Uterus (tissue), 3 donors: ENCODE measurements at regions not wholly inside any gene's neighbourhood (a gene's known extent, or its start where the extent isn't known, plus 50 kb on each side); places are given as distances from the start of the nearest gene placed in this dataset.

Experiments
- DNase-seq, 2 donors: peaks; one replicate each; pipeline ENCODE4 v3.0.0-alpha.2; 2019 to 2020
- H3K27ac ChIP-seq, 2 donors: fragments of 200-600 bp; sonication (generic); 1 replicate in 1 of 2; 2 replicates in 1 of 2; pipeline ENCODE4 v1.5.1; 2016 to 2018
- H3K27me3 ChIP-seq, 2 donors: fragments of 200-600 bp; sonication (generic); one replicate each; pipeline ENCODE4 v1.5.1; 2018 to 2019; ENCODE audit warnings: control low read depth in 1 of 2
- H3K36me3 ChIP-seq, 2 donors: fragments of 200-600 bp; sonication (generic); one replicate each; pipeline ENCODE4 v1.5.1; 2019; ENCODE audit warnings: control low read depth in 1 of 2
- H3K4me1 ChIP-seq, 2 donors: fragments of 200-600 bp; sonication (generic); one replicate each; pipeline ENCODE4 v1.5.1; 2018 to 2019; ENCODE audit warnings: control low read depth in 1 of 2
- H3K4me3 ChIP-seq, 2 donors: fragments of 200-600 bp; sonication (generic); 1 replicate in 1 of 2; 2 replicates in 1 of 2; pipeline ENCODE4 v1.5.1; 2018 to 2019; ENCODE audit warnings: mild to moderate bottlenecking in 1 of 2
- H3K9me3 ChIP-seq, 2 donors: fragments of 200-600 bp; sonication (generic); one replicate each; pipeline ENCODE4 v1.5.1; 2019; ENCODE audit warnings: control low read depth in 1 of 2
- POLR2A ChIP-seq, 2 donors: fragments of 450-650 bp; IDR thresholded peaks; one replicate each; pipeline ENCODE4 v1.6.1; 2016; ENCODE audit warnings: antibody characterized with exemption in 2 of 2, mild to moderate bottlenecking in 1 of 2, moderate library complexity in 1 of 2
- intact Hi-C: fragments of 100-400 bp; cut with DNase I; formaldehyde crosslinking; loops from one replicate; pipeline ENCODE4 v1.15.1; 2023; ENCODE audit warnings: low total_unique reads
- TF ChIP-seq, protein P1 (sequence below), 4 experiments: fragments of 200-600 bp in 2 of 4; fragments of 450-650 bp in 2 of 4; sonication (generic) in 2 of 4; IDR thresholded peaks; one replicate each; pipeline ENCODE4 v1.5.1; 2016 to 2019; ENCODE audit warnings: antibody characterized with exemption in 4 of 4, mild to moderate bottlenecking in 2 of 4, moderate library complexity in 1 of 4
- donor health status: DM: yes; HTN: yes; CAD: no.

DNA sequence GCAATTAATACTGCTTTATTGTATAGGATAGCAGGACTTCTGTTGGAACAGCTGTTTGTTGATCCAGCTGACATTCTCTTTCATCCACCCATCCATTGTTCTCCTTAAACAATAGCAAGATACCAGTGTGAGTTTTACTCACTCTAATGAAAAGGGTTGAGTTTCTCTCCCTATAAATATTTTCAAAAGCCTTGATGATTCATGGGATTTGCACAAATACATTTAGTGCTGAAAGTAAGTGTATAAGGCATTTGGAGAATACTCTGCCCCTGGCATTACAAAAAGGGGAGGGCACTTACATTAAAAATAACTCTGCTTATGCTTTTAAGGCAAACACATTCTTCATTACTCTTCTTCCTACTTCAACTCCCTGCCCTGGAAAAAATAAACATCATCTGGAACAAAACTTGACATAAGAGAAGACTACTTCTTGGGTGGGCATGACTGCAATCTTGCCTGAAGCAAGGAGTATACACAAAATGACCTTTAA lies 634.9 kb downstream of the METTL15 start:
- intact Hi-C loops: no loop called here
- DNase-seq: no peak
- Histone ChIP-seq H3K27me3 (no peaks in the 10 kb centered on the region), H3K4me1 (no peaks in the 10 kb centered on the region), H3K27ac (no peak overlapping the region), H3K36me3 (no peaks in the 10 kb centered on the region), H3K4me3 (no peak overlapping the region), H3K9me3 (no peaks in the 10 kb centered on the region)
- TF ChIP-seq, protein P1, sequence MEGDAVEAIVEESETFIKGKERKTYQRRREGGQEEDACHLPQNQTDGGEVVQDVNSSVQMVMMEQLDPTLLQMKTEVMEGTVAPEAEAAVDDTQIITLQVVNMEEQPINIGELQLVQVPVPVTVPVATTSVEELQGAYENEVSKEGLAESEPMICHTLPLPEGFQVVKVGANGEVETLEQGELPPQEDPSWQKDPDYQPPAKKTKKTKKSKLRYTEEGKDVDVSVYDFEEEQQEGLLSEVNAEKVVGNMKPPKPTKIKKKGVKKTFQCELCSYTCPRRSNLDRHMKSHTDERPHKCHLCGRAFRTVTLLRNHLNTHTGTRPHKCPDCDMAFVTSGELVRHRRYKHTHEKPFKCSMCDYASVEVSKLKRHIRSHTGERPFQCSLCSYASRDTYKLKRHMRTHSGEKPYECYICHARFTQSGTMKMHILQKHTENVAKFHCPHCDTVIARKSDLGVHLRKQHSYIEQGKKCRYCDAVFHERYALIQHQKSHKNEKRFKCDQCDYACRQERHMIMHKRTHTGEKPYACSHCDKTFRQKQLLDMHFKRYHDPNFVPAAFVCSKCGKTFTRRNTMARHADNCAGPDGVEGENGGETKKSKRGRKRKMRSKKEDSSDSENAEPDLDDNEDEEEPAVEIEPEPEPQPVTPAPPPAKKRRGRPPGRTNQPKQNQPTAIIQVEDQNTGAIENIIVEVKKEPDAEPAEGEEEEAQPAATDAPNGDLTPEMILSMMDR (IDR thresholded peaks at IDR 0.05): no peak
- TF ChIP-seq POLR2A (IDR thresholded peaks at IDR 0.05): no peak

DNA sequence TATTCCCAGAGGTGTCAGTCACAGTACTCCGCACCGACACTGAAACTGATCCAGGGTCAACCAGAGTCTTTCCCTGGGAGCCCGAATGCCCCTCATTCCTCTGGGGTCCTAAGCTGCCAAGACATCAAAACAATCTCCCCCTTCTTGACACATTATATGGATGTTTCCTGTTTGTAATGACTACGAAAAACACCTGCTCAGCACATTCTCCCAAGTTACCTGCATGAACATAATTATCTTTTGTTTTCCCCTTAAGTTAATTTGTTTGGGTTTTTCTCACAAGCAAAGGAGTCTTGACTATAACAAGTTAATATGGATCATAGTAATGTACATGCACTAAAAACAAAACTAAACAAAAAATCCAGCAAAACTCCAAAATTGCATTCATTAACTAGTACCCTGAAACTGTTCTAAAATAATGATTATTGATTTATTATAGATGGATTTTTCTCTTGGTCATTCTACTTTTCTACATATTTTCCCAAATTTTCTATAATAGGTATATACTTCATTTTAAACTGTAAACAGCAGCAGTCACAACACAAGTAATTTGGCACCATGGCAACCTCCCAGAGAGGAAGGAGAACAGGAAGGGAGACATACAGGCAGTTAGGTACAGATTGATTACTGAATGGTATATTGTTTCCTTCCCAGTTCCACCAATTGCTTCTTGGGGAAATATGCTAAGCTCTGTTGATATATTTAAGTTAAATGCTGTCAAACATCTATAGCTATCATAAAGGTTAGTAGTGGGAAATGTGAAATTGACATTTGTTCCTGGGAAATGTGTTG lies 631.5 kb downstream of the METTL15 start:
- Histone ChIP-seq H3K27me3 (no peaks in the 10 kb centered on the region), H3K4me3 (no peak overlapping the region), H3K36me3 (no peaks in the 10 kb centered on the region), H3K9me3 (no peaks in the 10 kb centered on the region), H3K27ac (no peak overlapping the region), H3K4me1 (no peaks in the 10 kb centered on the region)
- intact Hi-C loops: no loop called here
- TF ChIP-seq, protein P1 (IDR thresholded peaks at IDR 0.05): no peak
- TF ChIP-seq POLR2A (IDR thresholded peaks at IDR 0.05): no peak
- no peak for DNase-seq

DNA sequence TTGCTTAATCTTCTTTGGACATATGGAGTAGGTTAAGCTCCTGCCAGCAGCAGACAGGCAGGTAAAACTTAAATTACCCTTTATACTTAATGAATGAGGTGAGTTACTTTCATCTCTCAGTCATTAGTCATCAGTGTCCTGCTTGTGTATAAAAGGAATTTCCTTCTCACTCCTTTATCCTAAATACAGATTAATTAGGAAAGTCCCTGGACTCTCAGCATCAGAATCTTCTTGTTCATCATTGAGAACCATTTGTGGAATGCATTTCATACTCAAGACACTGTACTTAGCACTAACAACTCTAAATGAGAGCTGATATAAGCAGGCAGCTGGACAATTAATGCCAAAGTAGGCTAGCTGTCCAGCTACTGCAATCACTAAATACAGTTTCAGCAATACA lies 630.4 kb downstream of the METTL15 start:
- Histone ChIP-seq H3K4me3 (no peak overlapping the region), H3K27me3 (no peaks in the 10 kb centered on the region), H3K36me3 (no peaks in the 10 kb centered on the region), H3K27ac (no peak overlapping the region), H3K9me3 (no peaks in the 10 kb centered on the region), H3K4me1 (no peaks in the 10 kb centered on the region)
- DNase-seq: no peak
- TF ChIP-seq POLR2A (IDR thresholded peaks at IDR 0.05): no peak
- TF ChIP-seq, protein P1 (IDR thresholded peaks at IDR 0.05): no peak
- intact Hi-C loops: no loop called here

DNA sequence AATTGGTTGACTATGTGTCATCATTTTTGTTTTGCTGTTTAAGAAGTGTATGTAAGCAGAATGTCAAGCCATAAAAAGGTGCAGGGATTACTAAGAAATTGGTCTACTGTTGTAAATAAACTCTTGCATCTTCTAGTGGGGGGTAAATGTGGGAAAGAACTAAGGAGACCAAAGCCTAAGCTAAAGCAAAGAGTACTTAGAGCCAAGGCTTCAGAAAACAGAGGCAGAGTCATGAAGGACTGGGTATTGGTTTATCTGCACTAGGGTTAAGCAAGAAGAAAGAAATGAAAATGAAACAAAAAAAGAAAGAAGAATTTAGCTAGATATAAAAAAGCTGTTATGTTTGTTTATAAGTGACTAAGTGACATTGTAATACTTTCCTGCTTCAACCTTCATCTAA lies 628.1 kb downstream of the METTL15 start:
- H3K4me3 ChIP-seq: no peak overlapping the region
- TF ChIP-seq, protein P1 (IDR thresholded peaks at IDR 0.05): no peak
- no peak for TF ChIP-seq POLR2A (IDR thresholded peaks at IDR 0.05)
- no peak overlapping the region for H3K27ac ChIP-seq
- H3K4me1 ChIP-seq: no peaks in the 10 kb centered on the region
- no peak for DNase-seq
- no peaks in the 10 kb centered on the region for H3K27me3 ChIP-seq
- H3K36me3 ChIP-seq: no peaks in the 10 kb centered on the region
- intact Hi-C loops: no loop called here
- no peaks in the 10 kb centered on the region for H3K9me3 ChIP-seq

DNA sequence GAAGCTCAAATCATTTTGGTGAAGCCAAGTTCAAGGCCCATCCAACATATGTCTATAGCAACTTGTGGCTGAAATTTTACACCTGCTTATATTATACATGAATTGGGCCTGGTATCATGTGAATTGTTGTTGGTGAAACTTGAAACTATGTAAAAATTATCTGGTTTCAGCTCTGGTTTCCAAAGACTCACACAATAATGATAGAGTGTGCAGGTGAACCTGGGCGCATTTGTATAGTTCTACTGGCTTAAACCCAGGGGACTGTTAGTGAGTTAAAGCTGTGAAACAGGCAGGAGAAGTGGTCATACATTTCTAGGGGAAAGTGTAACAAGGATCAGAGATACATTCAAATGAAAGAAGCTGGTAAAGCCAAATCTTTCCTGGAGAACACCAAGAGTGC lies 627.3 kb downstream of the METTL15 start:
- intact Hi-C loops: no loop called here
- Histone ChIP-seq H3K27ac (no peak overlapping the region), H3K36me3 (no peaks in the 10 kb centered on the region), H3K9me3 (no peaks in the 10 kb centered on the region), H3K4me1 (no peaks in the 10 kb centered on the region), H3K4me3 (no peak overlapping the region), H3K27me3 (no peaks in the 10 kb centered on the region)
- DNase-seq: no peak
- TF ChIP-seq POLR2A (IDR thresholded peaks at IDR 0.05): no peak
- TF ChIP-seq, protein P1 (IDR thresholded peaks at IDR 0.05): no peak
